ENCODE measurements at regions not wholly inside any gene's neighbourhood (a gene's known extent, or its start where the extent isn't known, plus 50 kb on each side); places are given as distances from the start of the nearest gene placed in this dataset.

DNA sequence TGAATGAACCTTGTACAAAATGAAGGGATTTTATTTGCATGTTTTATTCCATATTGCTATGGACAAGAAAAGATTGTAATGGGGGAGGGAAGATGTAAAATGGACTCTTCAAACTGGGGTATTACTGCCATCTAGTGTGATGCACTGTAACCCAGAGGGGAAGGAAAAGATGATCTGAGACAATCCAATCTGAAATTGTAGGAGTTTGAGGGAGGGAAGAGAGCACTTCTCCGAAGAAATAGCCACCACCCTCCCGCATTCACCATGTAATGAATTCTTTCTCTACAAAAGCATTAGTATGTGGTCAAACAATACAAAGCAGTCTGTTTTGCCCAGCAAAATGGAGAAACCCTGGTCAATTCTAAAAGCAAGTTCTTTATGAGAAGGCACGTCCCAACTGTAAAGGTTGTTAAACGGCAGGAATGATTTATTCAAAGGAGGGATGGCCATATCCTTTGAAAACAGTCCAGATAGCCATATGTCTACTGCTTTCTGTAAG lies 679.5 kb upstream of the NRSN1 start:
- TF ChIP-seq, protein P1, sequence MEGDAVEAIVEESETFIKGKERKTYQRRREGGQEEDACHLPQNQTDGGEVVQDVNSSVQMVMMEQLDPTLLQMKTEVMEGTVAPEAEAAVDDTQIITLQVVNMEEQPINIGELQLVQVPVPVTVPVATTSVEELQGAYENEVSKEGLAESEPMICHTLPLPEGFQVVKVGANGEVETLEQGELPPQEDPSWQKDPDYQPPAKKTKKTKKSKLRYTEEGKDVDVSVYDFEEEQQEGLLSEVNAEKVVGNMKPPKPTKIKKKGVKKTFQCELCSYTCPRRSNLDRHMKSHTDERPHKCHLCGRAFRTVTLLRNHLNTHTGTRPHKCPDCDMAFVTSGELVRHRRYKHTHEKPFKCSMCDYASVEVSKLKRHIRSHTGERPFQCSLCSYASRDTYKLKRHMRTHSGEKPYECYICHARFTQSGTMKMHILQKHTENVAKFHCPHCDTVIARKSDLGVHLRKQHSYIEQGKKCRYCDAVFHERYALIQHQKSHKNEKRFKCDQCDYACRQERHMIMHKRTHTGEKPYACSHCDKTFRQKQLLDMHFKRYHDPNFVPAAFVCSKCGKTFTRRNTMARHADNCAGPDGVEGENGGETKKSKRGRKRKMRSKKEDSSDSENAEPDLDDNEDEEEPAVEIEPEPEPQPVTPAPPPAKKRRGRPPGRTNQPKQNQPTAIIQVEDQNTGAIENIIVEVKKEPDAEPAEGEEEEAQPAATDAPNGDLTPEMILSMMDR (IDR thresholded peaks at IDR 0.05; ENCODE audit: low read depth, low read length, poor library complexity, severe bottlenecking) = no peak
- no peak for TF ChIP-seq EZH2phosphoT487 (IDR thresholded peaks at IDR 0.05; ENCODE audit: borderline replicate concordance, low read length)

All from DOHH2 (cell line).